GM21717 (cell line): ENCODE measurements at regions not wholly inside any gene's neighbourhood (a gene's known extent, or its start where the extent isn't known, plus 50 kb on each side); places are given as distances from the start of the nearest gene placed in this dataset.

Experiments
- ATAC-seq: cut with Tn5 transposase; IDR thresholded peaks from one replicate; pipeline ENCODE4 v1.9.1; 2021; ENCODE audit warnings: mild to moderate bottlenecking, moderate library complexity; ENCODE audit not compliant: unreplicated experiment

GRCh38 chr12:34289431-34290380, 267.4 kb downstream of the ALG10 start:
- ATAC-seq: no peak

- no peak for ATAC-seq
Observed at GRCh38 chr12:34290381-34290995, 268.2 kb downstream of the ALG10 start.

- no peak for ATAC-seq
Observed at GRCh38 chr12:34291001-34291400, 268.7 kb downstream of the ALG10 start.

DNA sequence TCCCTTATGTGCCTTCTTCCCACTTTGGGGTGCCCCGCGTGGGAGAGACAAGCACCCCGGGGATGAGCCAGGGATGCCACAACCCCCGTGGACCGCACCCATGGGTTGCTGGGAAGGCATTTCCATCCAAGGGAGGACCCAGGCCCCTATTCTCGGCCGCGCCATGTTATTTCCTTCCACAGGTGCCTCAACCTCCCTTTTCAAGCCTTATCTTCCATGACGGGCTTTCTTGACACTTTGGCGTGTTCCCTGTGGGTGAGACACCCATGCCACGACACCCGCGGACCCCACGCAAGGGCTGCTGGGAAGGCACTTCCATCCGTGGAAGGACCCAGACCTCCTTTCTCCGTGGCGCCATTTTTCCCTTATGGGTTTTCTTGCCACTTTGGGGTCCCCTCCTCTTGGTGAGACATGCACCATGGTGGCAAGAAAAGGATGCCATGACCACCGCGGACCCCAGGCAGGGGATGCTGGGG, 269.2 kb downstream of the ALG10 start:
- ATAC-seq: no peak

GRCh38 chr12:34292736-34293625, 270.7 kb downstream of the ALG10 start:
- no peak for ATAC-seq

DNA sequence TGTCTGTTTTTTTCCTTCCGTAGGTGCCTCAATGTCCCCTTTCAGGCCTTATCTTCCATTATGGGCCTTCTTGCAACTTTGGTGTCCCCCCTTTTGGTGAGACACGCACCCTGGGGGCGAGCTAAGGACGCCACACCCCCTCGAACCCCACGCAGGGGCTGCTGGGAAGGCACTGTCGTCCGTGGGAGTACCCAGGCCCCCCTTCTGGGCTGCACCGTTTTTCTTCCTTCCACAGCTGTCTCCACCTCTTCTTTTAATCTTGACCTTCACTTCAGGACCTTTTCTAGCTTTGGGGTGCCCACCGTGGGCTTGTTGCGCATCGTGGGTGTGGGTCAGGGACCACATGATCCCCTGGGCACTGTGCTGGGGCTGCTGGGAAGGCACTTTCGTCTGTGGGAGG, 271.8 kb downstream of the ALG10 start:
- ATAC-seq: no peak

- no peak for ATAC-seq
Observed at GRCh38 chr12:34294671-34295365, 272.5 kb downstream of the ALG10 start.

DNA sequence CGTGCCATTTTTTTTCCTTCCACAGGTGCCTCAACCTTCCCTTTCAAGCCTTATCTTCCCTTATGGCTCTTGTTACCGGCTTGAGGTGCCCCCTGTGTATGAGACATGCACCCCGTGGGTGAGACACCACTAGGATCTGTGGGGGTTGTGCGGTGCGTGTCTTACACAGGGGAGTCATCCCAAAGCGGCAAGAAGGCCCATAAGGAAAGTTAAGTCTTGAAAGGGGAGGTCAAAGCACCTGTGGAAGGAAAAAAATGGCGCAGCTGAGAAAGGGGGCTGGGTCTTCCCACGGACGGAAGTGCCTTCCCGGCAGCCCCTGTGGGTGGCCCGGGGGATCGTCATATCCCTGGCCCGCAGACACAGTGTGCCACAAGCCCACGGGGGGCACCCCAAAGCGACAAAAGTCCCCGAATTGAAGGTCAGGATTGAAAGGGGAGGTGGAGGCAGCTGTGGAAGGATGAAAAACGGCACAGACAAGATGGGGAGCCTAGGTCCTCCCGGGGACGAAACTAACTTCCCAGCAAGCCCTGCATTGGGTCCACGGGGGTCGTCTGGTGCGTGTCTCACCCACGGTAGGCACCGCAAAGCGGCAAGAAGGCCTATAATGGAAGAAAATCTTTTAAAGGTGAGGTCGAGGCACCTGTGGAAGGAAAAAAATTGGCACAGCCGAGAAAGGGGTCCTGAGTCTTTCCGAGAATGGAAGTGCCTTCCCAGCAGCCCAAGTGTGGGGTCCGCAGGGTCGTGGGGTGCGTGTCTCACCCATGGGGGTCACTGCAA, 273.3 kb downstream of the ALG10 start:
- no peak for ATAC-seq

DNA sequence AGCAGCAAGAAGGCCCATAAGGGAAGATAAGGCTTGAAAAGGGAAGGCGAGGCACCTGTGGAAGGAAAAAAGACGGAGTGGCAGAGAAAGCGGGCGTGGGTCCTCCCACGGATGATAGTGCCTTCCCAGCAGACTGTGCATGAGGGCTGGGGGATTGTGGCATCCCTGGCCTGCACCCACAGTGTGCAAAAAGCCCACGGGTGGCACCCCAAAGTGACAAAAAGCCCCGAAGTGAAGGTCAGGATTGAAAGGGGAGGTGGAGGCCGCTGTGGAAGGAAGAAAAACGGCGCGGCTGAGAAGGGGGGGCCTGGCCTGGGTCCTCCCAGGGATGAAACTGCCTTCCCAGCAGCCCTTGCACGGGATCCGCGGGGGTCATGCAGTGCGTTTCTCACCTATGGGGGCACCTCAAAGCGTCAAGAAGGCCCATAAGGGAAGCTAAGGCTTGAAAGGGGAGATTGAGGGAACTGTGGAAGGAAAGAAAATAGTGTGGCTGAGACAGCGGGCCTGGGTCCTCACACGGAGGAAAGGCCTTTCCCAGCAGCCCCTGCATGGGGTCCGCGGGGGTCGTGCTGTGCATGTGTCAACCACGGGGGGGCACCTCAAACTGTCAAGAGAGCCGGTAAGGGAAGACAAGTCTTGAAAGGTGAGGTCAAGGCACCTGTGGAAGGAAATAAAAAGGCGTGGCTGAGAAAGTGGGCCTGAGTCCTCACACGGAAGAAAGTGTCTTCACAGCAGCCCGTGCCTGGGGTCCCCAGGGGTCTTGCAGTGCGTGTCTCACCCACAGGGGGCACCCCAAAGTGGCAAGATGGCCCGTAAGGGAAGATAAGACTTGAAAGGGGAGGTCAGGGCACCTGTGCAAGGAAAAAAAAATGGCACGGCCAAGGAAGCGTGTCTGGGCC, 274.1 kb downstream of the ALG10 start:
- ATAC-seq: no peak

DNA sequence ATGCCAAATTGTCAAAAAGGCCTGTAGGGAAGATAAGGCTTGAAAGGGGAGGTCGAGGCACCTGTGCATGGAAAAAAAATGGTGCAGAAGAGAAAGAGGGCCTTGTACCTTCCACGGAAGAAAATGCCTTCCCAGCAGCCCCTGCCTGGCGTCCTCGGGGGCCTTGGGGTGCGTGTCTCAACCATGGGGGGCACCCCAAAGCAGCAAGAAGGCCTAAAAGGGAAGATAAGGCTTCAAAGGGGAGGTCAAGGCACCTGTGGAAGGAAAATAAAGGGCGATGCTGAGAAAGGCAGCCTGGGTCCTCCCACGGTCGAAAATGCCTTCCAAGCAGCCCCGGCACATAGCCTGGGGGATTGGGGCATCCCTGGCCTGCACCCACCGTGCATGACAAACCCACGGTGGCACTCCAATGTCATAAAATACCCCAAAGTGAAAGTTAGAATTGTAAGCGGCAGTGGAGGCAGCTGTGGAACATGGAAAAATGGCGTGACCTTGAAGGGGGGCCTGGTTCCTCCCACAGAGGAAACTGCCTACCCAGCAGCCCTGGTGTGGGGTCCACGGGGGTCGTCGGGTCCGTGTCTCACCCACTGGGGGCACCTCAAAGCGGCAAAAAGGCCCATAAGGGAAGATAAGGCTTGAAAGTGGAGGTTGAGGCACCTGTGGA, 275.0 kb downstream of the ALG10 start:
- ATAC-seq: no peak

GRCh38 chr12:34297790-34298164, 275.5 kb downstream of the ALG10 start:
- ATAC-seq: no peak

DNA sequence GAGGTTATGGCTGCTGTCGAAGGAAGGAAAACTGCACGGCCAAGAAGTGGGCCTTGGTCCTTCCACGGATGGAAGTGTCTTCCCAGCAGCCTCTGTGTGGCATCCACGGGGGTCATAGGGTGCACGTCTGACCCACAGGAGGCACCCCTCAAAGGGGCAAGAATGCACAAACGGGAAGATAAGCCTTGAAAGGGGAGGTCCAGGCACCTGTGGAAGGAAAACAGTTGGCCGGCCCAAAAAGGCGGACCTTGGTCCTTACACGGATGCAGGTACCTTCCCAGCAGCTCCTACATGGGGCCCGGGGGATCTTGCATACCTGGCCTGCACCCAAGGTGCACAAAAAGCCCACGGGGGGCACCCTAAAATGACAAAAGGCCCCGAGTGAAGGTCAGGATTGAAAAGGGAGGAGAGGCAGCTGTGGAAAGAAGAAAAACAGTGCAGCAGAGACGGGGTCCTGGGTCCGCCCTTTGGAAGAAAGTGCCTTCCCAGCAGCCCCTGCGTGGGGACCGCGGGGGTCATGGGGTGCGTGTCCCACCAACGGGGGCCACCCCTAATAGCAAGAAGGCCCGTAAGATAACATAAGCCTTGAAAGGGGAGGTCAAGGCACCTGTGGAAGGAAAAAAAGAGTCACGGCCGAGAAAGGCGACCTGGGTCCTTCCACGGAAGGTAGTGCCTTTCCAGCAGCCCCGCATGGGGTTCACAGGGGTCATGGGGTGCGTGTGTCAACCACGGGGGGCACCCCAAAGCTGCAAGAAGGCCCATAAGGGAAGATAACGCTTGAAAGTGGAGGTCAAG, 276.1 kb downstream of the ALG10 start:
- no peak for ATAC-seq

DNA sequence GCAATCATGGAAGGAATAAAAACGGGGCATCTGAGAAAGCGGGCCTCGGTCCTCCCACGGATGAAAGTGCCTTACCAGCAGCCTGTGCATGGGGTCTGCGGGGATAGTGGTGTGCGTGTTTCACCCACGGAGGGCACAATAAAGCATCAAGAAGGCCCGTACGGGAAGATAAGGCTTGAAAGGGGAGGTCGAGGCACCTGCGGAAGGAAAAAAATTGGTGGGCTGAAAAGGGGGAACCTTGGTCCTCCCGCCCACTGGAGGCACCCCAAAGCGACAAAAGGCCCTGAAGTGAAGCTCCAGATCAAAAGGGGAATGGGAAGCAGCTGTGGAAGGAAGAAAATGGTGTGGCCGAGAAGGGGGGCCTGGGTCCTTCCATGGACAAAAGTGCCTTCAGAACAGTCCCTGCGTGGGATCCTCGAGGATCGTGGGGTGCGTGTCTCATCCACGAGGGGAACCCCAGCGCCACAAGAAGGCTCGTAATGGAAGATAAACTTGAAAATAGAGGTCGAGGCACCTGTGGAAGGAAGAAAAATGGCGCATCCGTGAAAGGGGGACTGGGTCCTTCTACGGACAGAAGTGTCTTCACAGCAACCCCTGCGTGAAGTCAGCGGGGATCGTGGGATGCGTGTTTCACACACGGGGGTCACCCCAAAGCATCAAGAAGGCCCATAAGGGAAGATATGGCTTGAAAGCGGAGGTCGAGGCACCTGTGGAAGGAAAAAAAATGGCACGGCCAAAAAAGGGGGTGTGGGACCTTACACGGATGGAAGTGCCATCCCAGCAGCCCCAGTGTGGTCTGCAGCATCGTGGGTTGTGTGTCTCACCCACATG, 276.9 kb downstream of the ALG10 start:
- no peak for ATAC-seq

GRCh38 chr12:34299802-34300193, 277.5 kb downstream of the ALG10 start:
- ATAC-seq: no peak

DNA sequence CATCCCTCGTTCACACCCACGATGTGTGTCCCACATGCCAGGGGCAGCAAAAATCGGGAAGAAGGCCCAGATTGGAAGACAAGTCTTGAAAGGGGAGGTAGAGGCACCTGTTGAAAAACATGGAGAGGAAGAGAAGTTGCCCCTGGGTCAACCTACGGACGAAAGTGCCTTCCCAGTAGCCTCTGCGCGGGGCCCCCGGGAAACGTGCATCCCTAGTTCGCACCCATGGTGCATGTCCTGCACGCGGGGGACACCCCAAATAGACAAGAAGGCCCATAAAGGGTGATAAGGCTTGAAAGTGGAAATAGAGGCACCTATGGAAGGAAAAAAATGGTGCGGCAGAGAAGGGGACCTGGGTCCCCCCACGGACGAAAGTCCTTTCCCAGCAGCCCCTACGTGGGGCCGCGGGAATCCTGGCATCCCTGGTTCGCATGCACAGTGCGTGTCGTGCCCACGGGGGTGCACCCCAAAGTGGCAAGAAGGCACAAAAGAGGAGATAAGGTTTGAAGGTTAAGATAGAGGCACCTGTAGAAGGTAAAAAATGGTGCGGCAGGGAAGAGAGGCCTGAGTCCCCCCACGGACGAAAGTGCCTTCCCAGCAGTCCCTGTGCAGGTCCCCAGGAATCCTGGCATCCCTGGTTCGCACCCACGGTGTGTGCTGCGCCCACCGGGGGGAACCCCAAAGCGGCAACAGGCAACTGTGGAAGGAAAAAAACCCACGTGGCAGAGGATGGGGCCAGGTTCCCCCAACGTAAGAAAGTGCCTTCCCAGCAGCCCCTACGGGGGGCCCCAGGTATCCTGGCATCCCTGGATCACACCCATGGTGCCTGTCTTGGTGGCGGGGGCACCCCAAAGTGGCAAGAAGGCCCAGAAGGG, 278.3 kb downstream of the ALG10 start:
- ATAC-seq: no peak
